GM21529 (cell line): ENCODE measurements at regions not wholly inside any gene's neighbourhood (a gene's known extent, or its start where the extent isn't known, plus 50 kb on each side); places are given as distances from the start of the nearest gene placed in this dataset.

ENCODE experiments used
- ATAC-seq: cut with Tn5 transposase; IDR thresholded peaks from one replicate; pipeline ENCODE4 v1.9.1; 2021; ENCODE audit not compliant: unreplicated experiment

- peak; percentile 85 for ATAC-seq
Measured at GRCh38 chr5:116696366-116696765, 121.7 kb upstream of the SEMA6A start.

DNA sequence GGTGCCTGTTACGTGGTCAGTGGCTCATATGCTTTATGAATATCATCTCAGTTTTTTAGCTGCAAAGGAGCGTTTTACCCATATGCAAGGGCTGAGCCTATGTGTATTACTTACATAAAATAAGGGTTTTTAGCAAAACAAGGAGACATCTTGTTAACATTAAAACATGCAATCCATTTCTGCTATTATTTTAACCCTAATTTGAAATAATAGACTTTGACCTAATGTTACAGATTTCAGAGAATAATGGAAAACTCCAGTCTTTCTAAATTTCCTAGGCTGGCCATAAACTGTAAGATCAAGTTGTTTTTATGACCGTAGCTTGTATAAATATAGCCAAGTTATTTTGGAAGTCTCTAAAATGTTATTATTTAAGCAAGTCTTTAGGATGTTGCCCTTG is 121.1 kb upstream of the SEMA6A start:
- ATAC-seq = no peak

- no peak for ATAC-seq
Measured at GRCh38 chr5:116686438-116686837, 111.8 kb upstream of the SEMA6A start.

- ATAC-seq = no peak
Measured at GRCh38 chr5:116685931-116686330, 111.3 kb upstream of the SEMA6A start.

- no peak for ATAC-seq
Measured at GRCh38 chr5:116685069-116685468, 110.4 kb upstream of the SEMA6A start.

DNA sequence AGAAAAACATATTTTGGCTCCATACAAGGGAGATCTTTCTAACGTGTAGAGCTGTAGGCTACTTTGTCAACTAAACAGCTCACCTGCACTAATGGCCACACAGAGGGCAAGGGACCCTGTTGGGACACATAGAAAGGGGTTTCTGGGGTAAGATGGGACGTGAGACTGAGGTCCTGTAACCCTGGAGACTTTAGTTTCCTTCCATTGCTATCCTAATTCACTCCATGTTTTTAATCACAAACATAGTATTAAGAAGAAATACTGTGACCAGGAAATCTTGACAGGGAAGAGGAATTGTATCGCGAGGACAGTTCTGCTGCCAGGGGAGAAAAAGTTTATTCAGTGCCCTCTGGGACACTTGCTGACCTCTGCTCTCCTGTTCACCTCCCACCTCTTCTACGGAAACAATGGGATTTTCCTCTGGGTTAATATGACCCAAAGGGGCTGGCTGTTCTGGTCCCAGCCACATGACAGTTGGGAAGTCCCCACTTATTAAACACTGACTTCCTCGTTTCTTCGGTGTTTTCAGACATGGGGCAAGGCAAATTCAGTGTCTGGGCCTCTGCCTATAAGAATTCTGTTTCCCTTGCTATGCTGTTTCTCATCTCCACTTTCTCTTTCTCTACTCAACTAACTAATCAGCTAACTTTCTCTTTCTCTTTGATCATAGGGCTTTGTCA is 106.9 kb upstream of the SEMA6A start:
- ATAC-seq = peak; percentile 99

- ATAC-seq = no peak
Measured at GRCh38 chr5:116675626-116675910, 100.9 kb upstream of the SEMA6A start.

DNA sequence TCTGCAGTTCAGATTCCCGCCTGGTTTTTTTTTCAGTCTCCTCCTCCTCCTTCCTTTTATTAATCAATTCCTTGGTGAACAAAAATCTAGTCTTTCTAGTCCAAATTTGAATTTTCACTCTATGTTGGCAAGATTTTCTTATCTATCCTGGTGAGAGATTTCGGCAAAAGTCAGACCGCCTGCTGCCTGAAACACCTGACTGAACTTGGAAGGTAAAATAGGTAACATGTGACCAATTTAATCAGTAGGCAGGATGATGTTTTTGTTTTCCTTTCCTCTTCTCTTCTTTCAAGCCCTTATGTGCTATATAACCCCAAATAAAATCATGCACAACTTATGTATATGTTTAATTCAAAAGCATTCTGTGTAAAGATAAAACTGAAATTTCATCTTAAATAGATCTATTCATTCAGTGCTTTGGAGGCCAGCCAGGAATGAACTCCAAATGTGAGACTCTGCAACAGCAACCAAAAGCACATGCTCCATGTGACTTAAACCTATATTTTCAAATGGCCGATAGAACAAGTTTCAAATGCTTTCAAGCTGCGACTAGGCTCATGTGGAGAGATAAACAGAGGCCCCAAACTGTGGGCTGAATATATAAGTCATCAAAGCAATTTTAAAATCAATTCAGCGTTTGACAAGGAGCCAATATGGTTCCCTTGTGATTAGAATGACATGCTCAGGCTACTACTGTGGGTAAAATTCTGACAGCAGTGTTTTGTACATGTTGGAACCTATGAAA is 100.4 kb upstream of the SEMA6A start:
- ATAC-seq = no peak

GRCh38 chr5:116673453-116673852 is 98.8 kb upstream of the SEMA6A start:
- no peak for ATAC-seq

GRCh38 chr5:116672203-116672602 is 97.6 kb upstream of the SEMA6A start:
- no peak for ATAC-seq

DNA sequence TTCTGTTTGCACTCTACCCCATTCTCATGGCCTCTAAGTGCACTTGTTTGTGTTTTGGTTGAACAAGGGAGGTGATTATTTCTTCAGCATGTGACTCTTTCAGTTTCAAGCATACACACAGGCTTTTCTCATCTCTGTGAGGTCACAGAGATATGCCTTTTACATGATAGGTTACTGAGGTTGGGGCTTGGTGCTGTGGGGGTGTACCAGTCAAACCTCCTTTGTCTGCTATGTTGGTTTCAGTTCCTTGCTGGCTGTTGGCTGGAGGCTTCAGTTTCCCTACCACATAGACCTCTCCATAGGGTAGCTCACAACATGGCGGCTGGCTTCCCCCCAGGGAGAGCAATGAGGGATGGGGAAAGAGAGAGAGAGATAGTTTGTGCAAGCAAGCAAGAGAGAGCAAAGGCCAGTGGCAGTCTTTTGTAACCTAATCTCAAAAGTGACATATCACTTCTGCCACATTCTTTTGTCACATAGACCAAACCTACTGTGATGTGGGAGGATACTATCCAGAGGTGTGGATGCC is 96.7 kb upstream of the SEMA6A start:
- ATAC-seq = peak; percentile 96

GRCh38 chr5:116669261-116670031 is 94.8 kb upstream of the SEMA6A start:
- no peak for ATAC-seq

DNA sequence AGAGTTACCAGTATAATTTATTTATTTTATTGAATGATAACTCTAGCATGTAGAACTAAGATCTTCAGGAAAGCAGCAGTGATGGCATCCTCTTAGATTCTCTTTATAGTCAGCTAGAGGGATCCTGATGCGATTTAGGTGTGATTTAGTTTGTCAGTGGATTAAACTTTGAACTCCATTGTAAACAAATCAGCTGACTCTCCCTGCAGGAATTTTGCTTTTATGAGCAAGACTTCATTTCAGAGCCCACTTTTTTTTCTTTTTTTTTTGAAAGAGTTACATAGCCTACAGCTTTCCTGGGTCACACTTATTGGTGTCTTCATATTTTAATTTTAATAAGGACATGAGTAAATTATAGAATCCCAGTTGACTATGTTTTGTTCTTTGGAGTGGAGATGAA is 93.8 kb upstream of the SEMA6A start:
- ATAC-seq = no peak

- no peak for ATAC-seq
Measured at GRCh38 chr5:116666901-116667300, 92.3 kb upstream of the SEMA6A start.

DNA sequence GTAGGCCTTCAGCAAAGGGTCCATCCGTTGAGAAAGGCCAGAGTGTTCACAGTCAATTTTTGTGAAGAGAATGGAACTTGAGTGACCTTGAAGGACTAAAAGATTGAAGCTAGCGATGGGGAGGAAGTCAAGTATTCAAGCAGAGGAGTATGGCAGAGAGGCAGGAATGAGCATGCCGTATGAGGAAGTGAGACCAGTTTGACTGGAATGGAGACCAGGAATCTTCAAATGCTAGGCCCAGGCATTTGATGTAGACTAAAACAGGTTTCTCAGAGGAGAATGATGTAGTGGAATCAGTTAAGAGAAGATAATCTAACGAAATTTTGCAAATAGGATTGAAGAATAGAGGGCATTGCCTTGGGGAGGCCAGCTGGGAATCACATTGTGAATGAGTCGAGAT is 90.4 kb upstream of the SEMA6A start:
- no peak for ATAC-seq

GRCh38 chr5:116663081-116663480 is 88.5 kb upstream of the SEMA6A start:
- no peak for ATAC-seq

DNA sequence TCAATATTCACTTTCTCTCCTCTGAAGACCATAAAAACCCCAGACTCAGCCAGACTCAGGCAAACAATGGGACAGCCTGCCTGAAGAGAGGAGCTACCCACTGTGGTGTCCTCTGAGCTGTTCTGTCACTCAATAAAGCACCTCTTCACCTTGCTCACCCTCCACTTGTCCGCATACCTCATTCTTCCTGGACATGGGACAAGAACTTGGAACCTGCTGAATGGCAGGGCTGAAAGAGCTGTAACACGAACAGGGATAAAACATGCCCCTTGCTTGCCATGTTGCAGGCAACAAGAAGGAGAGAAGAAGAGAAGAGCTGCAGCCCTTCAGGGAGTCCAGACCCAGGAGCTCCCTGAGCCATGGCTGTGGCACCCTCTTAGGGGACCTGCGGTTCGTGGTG is 86.8 kb upstream of the SEMA6A start:
- no peak for ATAC-seq

DNA sequence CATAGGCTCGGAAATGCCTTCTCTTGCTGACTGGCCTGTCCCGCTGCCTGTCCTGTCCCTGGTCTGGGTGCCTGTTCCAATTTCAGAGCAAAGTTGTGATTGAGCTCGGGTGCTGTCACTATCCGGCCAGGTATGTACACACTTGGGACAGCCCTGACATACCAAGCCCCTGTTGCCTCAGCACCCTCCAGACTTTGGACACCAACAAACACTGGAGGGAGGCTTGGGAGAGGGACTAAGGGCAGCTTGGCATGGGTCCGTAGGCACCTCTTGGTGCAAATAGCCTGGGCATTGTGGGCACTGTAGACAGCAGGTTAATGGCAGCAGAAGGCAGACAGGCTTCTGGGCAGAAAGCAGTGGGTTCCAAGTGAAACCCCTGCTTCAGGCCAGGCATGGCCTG is 86.3 kb upstream of the SEMA6A start:
- ATAC-seq = no peak

GRCh38 chr5:116658830-116659229 is 84.2 kb upstream of the SEMA6A start:
- ATAC-seq = no peak

GRCh38 chr5:116658141-116658540 is 83.5 kb upstream of the SEMA6A start:
- ATAC-seq = no peak

GRCh38 chr5:116655431-116655830 is 80.8 kb upstream of the SEMA6A start:
- ATAC-seq = no peak

DNA sequence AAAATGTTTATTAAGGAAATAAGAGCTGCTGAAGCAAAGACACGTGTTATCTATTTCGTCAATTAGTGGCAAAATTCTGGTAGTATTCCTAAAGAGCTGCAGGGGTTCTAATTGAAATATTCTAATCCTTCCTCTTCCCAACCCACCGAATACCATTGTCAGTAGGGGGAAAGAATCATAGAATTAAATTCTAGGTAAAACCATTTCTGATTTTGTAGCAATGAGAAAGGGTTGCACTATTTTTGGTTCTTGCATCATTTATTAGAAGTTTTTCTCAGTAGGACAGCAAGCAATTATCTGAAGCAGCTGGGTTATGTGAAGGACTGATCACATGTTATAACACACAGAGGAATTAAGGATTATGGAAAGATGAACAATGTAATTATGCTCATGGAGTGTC is 80.3 kb upstream of the SEMA6A start:
- no peak for ATAC-seq
